ENCODE measurements at regions not wholly inside any gene's neighbourhood (a gene's known extent, or its start where the extent isn't known, plus 50 kb on each side); places are given as distances from the start of the nearest gene placed in this dataset.

DNA sequence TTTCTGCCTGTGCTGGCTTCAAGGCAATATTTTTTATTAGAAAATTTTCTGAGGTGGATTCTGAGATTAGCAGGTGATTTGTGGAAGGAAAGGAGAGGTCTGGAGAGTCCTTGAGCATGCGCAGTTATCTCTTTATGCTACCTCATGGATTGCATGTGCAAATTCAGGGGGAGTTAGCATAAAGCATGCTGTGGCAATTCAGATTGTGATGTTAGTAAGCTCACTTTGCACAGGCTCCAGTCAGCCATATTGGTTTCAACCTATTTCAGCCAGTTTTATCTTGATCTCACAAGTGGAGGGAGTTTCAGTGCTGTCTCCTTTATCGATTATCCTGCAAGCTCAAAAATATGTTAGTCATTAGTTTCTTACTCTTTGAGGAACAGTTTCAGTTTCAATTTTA is 2012.3 kb upstream of the PIK3C3 start:
- DNase-seq (ENCODE audit: low spot score in 2 of 2): no peak
- Histone ChIP-seq H3K4me1 (no peaks in the 10 kb centered on the region), H3K36me3 (no peaks in the 10 kb centered on the region), H3K4me3 (no peak overlapping the region), H3K27ac (no peak overlapping the region), H3K27me3 (no peaks in the 10 kb centered on the region), H3K9me3 (no peaks in the 10 kb centered on the region)
- intact Hi-C loops (cut with DNase I; ENCODE audit: low total_unique reads): loop anchor here (2.0 kb wide), 1 partner anchor 74 kb away; no protein-coding TSS in a partner anchor
- TF ChIP-seq POLR2AphosphoS5 (IDR thresholded peaks at IDR 0.05): no peak
- TF ChIP-seq, protein P1, sequence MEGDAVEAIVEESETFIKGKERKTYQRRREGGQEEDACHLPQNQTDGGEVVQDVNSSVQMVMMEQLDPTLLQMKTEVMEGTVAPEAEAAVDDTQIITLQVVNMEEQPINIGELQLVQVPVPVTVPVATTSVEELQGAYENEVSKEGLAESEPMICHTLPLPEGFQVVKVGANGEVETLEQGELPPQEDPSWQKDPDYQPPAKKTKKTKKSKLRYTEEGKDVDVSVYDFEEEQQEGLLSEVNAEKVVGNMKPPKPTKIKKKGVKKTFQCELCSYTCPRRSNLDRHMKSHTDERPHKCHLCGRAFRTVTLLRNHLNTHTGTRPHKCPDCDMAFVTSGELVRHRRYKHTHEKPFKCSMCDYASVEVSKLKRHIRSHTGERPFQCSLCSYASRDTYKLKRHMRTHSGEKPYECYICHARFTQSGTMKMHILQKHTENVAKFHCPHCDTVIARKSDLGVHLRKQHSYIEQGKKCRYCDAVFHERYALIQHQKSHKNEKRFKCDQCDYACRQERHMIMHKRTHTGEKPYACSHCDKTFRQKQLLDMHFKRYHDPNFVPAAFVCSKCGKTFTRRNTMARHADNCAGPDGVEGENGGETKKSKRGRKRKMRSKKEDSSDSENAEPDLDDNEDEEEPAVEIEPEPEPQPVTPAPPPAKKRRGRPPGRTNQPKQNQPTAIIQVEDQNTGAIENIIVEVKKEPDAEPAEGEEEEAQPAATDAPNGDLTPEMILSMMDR (IDR thresholded peaks at IDR 0.05): no peak
- TF ChIP-seq POLR2A (IDR thresholded peaks at IDR 0.05): no peak

- H3K4me3 ChIP-seq: no peak overlapping the region
- intact Hi-C loops (cut with DNase I; ENCODE audit: low total_unique reads): no loop called here
- no peaks in the 10 kb centered on the region for H3K9me3 ChIP-seq
- H3K27ac ChIP-seq: no peak overlapping the region
- TF ChIP-seq POLR2AphosphoS5 (IDR thresholded peaks at IDR 0.05) (no peak), POLR2A (IDR thresholded peaks at IDR 0.05) (no peak)
- TF ChIP-seq, protein P1 (IDR thresholded peaks at IDR 0.05): no peak
- no peaks in the 10 kb centered on the region for H3K36me3 ChIP-seq
- no peak for DNase-seq (ENCODE audit: low spot score in 2 of 2)
- no peaks in the 10 kb centered on the region for H3K27me3 ChIP-seq
- no peaks in the 10 kb centered on the region for H3K4me1 ChIP-seq
Observed at GRCh38 chr18:39938676-39939608, 2016.1 kb upstream of the PIK3C3 start.

DNA sequence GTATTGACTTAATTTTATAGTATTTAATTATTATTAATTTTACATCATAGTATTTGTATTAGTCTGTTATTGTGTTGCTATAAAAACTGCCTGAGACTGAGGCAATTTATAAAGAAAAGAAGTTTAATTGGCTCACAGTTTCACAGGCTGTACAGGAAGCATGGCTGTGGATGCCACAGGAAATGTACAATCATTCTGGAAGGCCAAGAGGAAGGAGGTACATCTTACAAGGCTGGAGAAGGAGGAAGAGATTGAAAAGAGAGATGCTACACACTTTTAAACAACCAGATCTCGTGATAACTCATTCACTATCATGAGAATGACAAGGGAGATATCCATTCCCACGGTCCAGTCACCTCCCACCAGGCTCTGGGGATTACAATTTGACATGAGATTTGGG is 2019.4 kb upstream of the PIK3C3 start:
- intact Hi-C loops (cut with DNase I; ENCODE audit: low total_unique reads): no loop called here
- Histone ChIP-seq H3K9me3 (no peaks in the 10 kb centered on the region), H3K27ac (no peak overlapping the region), H3K4me3 (no peak overlapping the region), H3K27me3 (no peaks in the 10 kb centered on the region), H3K4me1 (no peaks in the 10 kb centered on the region), H3K36me3 (peaks cover 3% of the 10 kb centered on the region)
- DNase-seq (ENCODE audit: low spot score in 2 of 2): no peak
- TF ChIP-seq POLR2A (IDR thresholded peaks at IDR 0.05): no peak
- TF ChIP-seq, protein P1 (IDR thresholded peaks at IDR 0.05): no peak
- TF ChIP-seq POLR2AphosphoS5 (IDR thresholded peaks at IDR 0.05): no peak

DNA sequence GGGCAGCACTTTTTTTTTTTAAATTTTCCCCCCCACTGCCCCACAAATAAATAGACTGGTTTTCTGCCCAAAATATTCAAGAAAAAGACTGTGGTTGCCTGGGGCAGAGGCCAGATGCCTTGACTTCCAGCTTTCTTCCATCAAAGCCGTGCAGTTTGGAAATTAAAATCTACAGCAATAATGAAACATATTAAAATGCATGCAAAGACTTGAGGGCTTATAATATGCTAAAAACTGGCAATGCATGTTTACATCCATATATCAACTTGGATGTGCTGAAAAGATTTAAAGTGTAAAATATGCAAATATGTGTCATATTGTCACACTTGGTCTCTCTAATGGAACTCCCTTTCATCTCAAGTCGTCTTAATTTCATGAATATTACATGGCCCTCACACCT is 2036.2 kb upstream of the PIK3C3 start:
- Histone ChIP-seq H3K4me3 (no peak overlapping the region), H3K27me3 (no peaks in the 10 kb centered on the region), H3K9me3 (no peaks in the 10 kb centered on the region), H3K4me1 (no peaks in the 10 kb centered on the region), H3K27ac (no peak overlapping the region), H3K36me3 (no peaks in the 10 kb centered on the region)
- no peak for DNase-seq (ENCODE audit: low spot score in 2 of 2)
- intact Hi-C loops (cut with DNase I; ENCODE audit: low total_unique reads): loop anchor here (1.0 kb wide), 1 partner anchor 11 kb away; no protein-coding TSS in a partner anchor
- TF ChIP-seq POLR2AphosphoS5 (IDR thresholded peaks at IDR 0.05) (no peak), POLR2A (IDR thresholded peaks at IDR 0.05) (no peak)
- TF ChIP-seq, protein P1 (IDR thresholded peaks at IDR 0.05): no peak

DNA sequence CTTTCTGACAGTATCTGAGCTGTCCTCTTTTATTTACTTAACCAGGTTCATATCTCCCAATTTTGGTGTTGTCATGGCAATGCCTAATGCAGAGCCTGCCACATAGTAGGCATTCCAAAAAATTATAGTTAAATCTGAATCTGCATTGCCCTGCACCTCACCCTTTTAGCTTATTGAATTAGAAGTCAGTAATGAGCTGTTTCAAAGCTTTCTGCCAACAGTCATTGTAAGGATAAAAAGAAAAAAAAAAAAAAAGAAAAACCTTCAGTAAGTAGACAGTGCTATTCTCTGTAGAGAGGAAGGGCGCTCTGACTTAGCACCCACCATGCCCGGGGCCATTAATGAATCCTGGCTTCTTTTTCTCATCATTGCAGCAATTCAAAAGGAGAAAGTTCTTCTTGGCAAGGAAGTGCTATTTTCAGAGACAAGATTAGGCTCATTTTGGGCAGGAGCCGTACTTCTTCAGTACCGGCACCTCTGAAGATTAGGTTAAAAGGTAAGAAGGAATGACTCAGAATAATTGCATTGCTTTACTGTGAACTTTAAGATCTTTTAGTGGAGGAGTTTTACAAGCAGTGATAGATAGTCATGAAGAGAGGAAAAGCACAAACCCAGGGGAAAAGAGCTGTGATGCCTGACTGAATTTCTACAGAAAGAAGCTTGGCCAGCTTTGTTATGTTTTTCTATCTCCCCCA is 2041.2 kb upstream of the PIK3C3 start:
- no peaks in the 10 kb centered on the region for H3K27me3 ChIP-seq
- H3K9me3 ChIP-seq: no peaks in the 10 kb centered on the region
- H3K36me3 ChIP-seq: no peaks in the 10 kb centered on the region
- H3K4me3 ChIP-seq: no peak overlapping the region
- DNase-seq (ENCODE audit: low spot score in 2 of 2): no peak
- no peak for TF ChIP-seq POLR2A (IDR thresholded peaks at IDR 0.05)
- no peak for TF ChIP-seq POLR2AphosphoS5 (IDR thresholded peaks at IDR 0.05)
- no peaks in the 10 kb centered on the region for H3K4me1 ChIP-seq
- intact Hi-C loops (cut with DNase I; ENCODE audit: low total_unique reads): no loop called here
- no peak overlapping the region for H3K27ac ChIP-seq
